ENCODE measurements at regions not wholly inside any gene's neighbourhood (a gene's known extent, or its start where the extent isn't known, plus 50 kb on each side); places are given as distances from the start of the nearest gene placed in this dataset.

- TF ChIP-seq CTCF (IDR thresholded peaks at IDR 0.05; ENCODE audit: insufficient read depth, low read depth, low read length) (no peak), EZH2 (IDR thresholded peaks at IDR 0.05; ENCODE audit: insufficient read depth, low read length) (no peak)
Measured at GRCh38 chr10:22137542-22137941, 80.3 kb downstream of the EBLN1 start.

Measured in astrocyte (in vitro differentiated cells and primary cell).